HG03469 (cell line): ENCODE measurements at regions not wholly inside any gene's neighbourhood (a gene's known extent, or its start where the extent isn't known, plus 50 kb on each side); places are given as distances from the start of the nearest gene placed in this dataset.

Experiments used
- ATAC-seq: cut with Tn5 transposase; IDR thresholded peaks from one replicate; pipeline ENCODE4 v1.9.1; 2021; ENCODE audit warnings: mild to moderate bottlenecking, moderate library complexity, moderate number of reproducible peaks; ENCODE audit not compliant: unreplicated experiment

- ATAC-seq: no peak
Observed at GRCh38 chr6:142500250-142500786, 198.5 kb downstream of the ADGRG6 start.

- ATAC-seq: no peak
Observed at GRCh38 chr6:142501795-142502194, 200.0 kb downstream of the ADGRG6 start.

GRCh38 chr6:142507065-142507464 lies 205.3 kb downstream of the ADGRG6 start:
- no peak for ATAC-seq

- no peak for ATAC-seq
Observed at GRCh38 chr6:142510211-142510610, 208.4 kb downstream of the ADGRG6 start.

- no peak for ATAC-seq
Observed at GRCh38 chr6:142518126-142518525, 216.3 kb downstream of the ADGRG6 start.

GRCh38 chr6:142518761-142519160 lies 217.0 kb downstream of the ADGRG6 start:
- no peak for ATAC-seq

GRCh38 chr6:142521791-142522190 lies 220.0 kb downstream of the ADGRG6 start:
- no peak for ATAC-seq

GRCh38 chr6:142523515-142524375 lies 221.9 kb downstream of the ADGRG6 start:
- ATAC-seq: no peak

GRCh38 chr6:142530566-142530965 lies 228.8 kb downstream of the ADGRG6 start:
- ATAC-seq: no peak

- no peak for ATAC-seq
Observed at GRCh38 chr6:142531727-142532126, 229.9 kb downstream of the ADGRG6 start.

- ATAC-seq: no peak
Observed at GRCh38 chr6:142534076-142534475, 232.3 kb downstream of the ADGRG6 start.

- ATAC-seq: no peak
Observed at GRCh38 chr6:142534484-142534883, 232.7 kb downstream of the ADGRG6 start.

GRCh38 chr6:142537612-142538478 lies 236.0 kb downstream of the ADGRG6 start:
- no peak for ATAC-seq

GRCh38 chr6:142542704-142543233 lies 241.0 kb downstream of the ADGRG6 start:
- ATAC-seq: no peak

- ATAC-seq: no peak
Observed at GRCh38 chr6:142543606-142544005, 241.8 kb downstream of the ADGRG6 start.

- ATAC-seq: no peak
Observed at GRCh38 chr6:142544199-142544838, 242.5 kb downstream of the ADGRG6 start.

GRCh38 chr6:142545147-142545546 lies 243.3 kb downstream of the ADGRG6 start:
- ATAC-seq: no peak

GRCh38 chr6:142548566-142548965 lies 246.8 kb downstream of the ADGRG6 start:
- no peak for ATAC-seq

- ATAC-seq: no peak
Observed at GRCh38 chr6:142550310-142551063, 248.7 kb downstream of the ADGRG6 start.

GRCh38 chr6:142551274-142551811 lies 249.5 kb downstream of the ADGRG6 start:
- no peak for ATAC-seq
